Fibroblast of pulmonary artery (primary cell): ENCODE measurements at regions not wholly inside any gene's neighbourhood (a gene's known extent, or its start where the extent isn't known, plus 50 kb on each side); places are given as distances from the start of the nearest gene placed in this dataset.

Experiments
- DNase-seq: peaks from one replicate; pipeline ENCODE4 v3.0.0-alpha.2; 2010; ENCODE audit warnings: low read depth
- H3K4me3 ChIP-seq: replicated peaks from 2 replicates; pipeline ENCODE4 v1.5.1; 2011; ENCODE audit warnings: low read depth, mild to moderate bottlenecking, control low read depth, low read length, moderate library complexity
- TF ChIP-seq, protein P1 (sequence below): IDR thresholded peaks from 2 replicates; pipeline ENCODE4 v1.5.1; 2011; ENCODE audit warnings: mild to moderate bottlenecking, control low read depth, low read length, inconsistent platforms; ENCODE audit errors: missing control alignments

GRCh38 chr13:109363431-109363830, 423.0 kb downstream of the IRS2 start:
- H3K4me3 ChIP-seq = no peak overlapping the region
- DNase-seq = no peak
- TF ChIP-seq, protein P1, sequence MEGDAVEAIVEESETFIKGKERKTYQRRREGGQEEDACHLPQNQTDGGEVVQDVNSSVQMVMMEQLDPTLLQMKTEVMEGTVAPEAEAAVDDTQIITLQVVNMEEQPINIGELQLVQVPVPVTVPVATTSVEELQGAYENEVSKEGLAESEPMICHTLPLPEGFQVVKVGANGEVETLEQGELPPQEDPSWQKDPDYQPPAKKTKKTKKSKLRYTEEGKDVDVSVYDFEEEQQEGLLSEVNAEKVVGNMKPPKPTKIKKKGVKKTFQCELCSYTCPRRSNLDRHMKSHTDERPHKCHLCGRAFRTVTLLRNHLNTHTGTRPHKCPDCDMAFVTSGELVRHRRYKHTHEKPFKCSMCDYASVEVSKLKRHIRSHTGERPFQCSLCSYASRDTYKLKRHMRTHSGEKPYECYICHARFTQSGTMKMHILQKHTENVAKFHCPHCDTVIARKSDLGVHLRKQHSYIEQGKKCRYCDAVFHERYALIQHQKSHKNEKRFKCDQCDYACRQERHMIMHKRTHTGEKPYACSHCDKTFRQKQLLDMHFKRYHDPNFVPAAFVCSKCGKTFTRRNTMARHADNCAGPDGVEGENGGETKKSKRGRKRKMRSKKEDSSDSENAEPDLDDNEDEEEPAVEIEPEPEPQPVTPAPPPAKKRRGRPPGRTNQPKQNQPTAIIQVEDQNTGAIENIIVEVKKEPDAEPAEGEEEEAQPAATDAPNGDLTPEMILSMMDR = no peak

DNA sequence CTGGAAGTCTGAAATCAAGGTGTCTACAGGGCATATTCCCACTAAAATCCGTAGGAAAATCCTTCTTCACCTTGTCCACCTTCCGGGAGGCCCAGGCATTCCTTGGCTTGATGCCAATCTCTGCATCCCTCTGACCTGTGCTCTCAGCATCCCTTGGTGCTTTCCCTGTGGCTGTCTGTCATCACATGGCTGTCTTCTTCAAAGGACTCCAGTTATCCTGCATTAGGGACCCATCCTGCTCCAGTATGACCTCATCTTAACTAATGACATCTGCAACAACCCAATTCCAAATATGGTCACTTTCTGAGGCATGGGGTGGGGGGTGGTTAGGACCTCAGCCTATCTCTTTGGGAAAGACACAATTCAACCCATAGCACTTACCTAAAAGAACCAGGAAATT, 423.8 kb downstream of the IRS2 start:
- H3K4me3 ChIP-seq = no peak overlapping the region
- TF ChIP-seq, protein P1 = no peak
- no peak for DNase-seq

- no peak for DNase-seq
- TF ChIP-seq, protein P1 = no peak
Observed at GRCh38 chr13:109361562-109362289, 424.7 kb downstream of the IRS2 start.

GRCh38 chr13:109357751-109358471, 428.5 kb downstream of the IRS2 start:
- no peak overlapping the region for H3K4me3 ChIP-seq
- TF ChIP-seq, protein P1 = no peak
- DNase-seq = peak; percentile 23

More at GRCh38 chr13:109361562-109362289, 424.7 kb downstream of the IRS2 start:
- no peak overlapping the region for H3K4me3 ChIP-seq

DNA sequence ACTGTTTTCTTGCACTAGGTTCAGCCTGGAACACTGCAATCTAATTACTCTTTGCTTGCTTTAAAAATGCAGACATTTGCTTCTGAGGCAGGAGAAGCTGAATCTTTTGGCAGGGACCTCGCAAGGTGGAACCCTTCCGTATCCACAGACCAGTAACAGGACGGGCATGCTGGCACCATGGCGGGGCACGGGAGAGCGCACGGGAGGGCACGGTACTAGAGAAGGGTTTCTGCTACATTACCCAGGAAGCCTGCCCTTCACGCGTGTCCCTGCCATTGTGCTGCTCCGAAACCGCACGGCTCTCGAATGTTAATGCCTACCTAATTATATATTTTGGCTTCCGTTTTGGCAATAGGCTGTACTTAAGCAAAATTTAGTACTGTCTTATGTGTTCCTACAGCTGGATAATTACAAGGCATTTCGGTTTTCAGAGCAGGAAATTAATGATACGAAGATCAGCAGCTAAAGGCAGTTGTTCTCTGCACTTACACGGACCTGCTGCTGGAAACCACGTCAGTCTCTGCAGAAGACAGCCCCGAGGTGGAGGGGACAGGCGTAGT, 430.4 kb downstream of the IRS2 start:
- TF ChIP-seq, protein P1 = no peak
- no peak for DNase-seq
- H3K4me3 ChIP-seq = no peak overlapping the region

GRCh38 chr13:109355166-109355565, 431.2 kb downstream of the IRS2 start:
- TF ChIP-seq, protein P1 = no peak
- no peak overlapping the region for H3K4me3 ChIP-seq
- DNase-seq = no peak
